ENCODE measurements at regions not wholly inside any gene's neighbourhood (a gene's known extent, or its start where the extent isn't known, plus 50 kb on each side); places are given as distances from the start of the nearest gene placed in this dataset.

GRCh38 chr5:93658044-93658443 lies 75.0 kb downstream of the NR2F1 start:
- TF ChIP-seq POLR2AphosphoS5 (IDR thresholded peaks at IDR 0.05) (no peak), POLR2A (IDR thresholded peaks at IDR 0.05) (no peak)
- TF ChIP-seq, protein P1, sequence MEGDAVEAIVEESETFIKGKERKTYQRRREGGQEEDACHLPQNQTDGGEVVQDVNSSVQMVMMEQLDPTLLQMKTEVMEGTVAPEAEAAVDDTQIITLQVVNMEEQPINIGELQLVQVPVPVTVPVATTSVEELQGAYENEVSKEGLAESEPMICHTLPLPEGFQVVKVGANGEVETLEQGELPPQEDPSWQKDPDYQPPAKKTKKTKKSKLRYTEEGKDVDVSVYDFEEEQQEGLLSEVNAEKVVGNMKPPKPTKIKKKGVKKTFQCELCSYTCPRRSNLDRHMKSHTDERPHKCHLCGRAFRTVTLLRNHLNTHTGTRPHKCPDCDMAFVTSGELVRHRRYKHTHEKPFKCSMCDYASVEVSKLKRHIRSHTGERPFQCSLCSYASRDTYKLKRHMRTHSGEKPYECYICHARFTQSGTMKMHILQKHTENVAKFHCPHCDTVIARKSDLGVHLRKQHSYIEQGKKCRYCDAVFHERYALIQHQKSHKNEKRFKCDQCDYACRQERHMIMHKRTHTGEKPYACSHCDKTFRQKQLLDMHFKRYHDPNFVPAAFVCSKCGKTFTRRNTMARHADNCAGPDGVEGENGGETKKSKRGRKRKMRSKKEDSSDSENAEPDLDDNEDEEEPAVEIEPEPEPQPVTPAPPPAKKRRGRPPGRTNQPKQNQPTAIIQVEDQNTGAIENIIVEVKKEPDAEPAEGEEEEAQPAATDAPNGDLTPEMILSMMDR (IDR thresholded peaks at IDR 0.05) = no peak
- no peaks in the 10 kb centered on the region for H3K36me3 ChIP-seq
- no peak for DNase-seq (ENCODE audit: low spot score)
- no peak overlapping the region for H3K27ac ChIP-seq
- H3K4me1 ChIP-seq (replicated peaks) = no peaks in the 10 kb centered on the region
- intact Hi-C loops (cut with DNase I) = no loop called here
- H3K4me3 ChIP-seq = no peak overlapping the region
- no peaks in the 10 kb centered on the region for H3K9me3 ChIP-seq
- H3K27me3 ChIP-seq (replicated peaks; ENCODE audit: insufficient read depth) = no peaks in the 10 kb centered on the region

DNA sequence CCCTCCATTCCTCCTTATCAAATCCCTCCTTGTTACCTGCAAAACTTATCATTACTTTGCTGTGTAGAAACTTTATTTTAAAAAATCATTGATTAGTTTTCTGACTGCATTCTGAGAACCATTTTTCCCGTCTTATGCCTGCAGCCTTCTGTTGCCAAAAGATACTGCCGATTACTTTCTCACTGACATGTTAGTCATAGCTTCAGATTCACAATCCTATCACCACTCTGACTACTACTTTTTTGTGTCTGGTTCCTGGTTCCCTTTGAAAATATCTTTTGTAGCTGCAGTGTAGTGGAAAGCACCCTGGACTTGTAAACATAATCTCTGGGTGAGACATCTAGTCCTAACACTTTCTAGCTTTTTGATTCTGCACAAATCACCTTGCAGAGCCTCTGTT lies 71.7 kb downstream of the NR2F1 start:
- no peak overlapping the region for H3K4me3 ChIP-seq
- DNase-seq (ENCODE audit: low spot score) = no peak
- no peaks in the 10 kb centered on the region for H3K4me1 ChIP-seq (replicated peaks)
- WGBS = 89% methylated on average over 2 of the region's 2 CpGs
- intact Hi-C loops (cut with DNase I) = no loop called here
- TF ChIP-seq POLR2AphosphoS5 (IDR thresholded peaks at IDR 0.05) (no peak), POLR2A (IDR thresholded peaks at IDR 0.05) (no peak)
- TF ChIP-seq, protein P1 (IDR thresholded peaks at IDR 0.05) = no peak
- no peaks in the 10 kb centered on the region for H3K36me3 ChIP-seq
- no peaks in the 10 kb centered on the region for H3K9me3 ChIP-seq
- no peak overlapping the region for H3K27ac ChIP-seq
- no peaks in the 10 kb centered on the region for H3K27me3 ChIP-seq (replicated peaks; ENCODE audit: insufficient read depth)

GRCh38 chr5:93653716-93654115 lies 70.7 kb downstream of the NR2F1 start:
- no peak overlapping the region for H3K27ac ChIP-seq
- H3K4me3 ChIP-seq = no peak overlapping the region
- no peaks in the 10 kb centered on the region for H3K27me3 ChIP-seq (replicated peaks; ENCODE audit: insufficient read depth)
- no peak for DNase-seq (ENCODE audit: low spot score)
- TF ChIP-seq POLR2A (IDR thresholded peaks at IDR 0.05) (no peak), POLR2AphosphoS5 (IDR thresholded peaks at IDR 0.05) (no peak)
- TF ChIP-seq, protein P1 (IDR thresholded peaks at IDR 0.05) = no peak
- no peaks in the 10 kb centered on the region for H3K36me3 ChIP-seq
- H3K9me3 ChIP-seq = no peaks in the 10 kb centered on the region
- 96% methylated on average over 1 of the region's 1 CpG for WGBS
- no peaks in the 10 kb centered on the region for H3K4me1 ChIP-seq (replicated peaks)
- intact Hi-C loops (cut with DNase I) = no loop called here

DNA sequence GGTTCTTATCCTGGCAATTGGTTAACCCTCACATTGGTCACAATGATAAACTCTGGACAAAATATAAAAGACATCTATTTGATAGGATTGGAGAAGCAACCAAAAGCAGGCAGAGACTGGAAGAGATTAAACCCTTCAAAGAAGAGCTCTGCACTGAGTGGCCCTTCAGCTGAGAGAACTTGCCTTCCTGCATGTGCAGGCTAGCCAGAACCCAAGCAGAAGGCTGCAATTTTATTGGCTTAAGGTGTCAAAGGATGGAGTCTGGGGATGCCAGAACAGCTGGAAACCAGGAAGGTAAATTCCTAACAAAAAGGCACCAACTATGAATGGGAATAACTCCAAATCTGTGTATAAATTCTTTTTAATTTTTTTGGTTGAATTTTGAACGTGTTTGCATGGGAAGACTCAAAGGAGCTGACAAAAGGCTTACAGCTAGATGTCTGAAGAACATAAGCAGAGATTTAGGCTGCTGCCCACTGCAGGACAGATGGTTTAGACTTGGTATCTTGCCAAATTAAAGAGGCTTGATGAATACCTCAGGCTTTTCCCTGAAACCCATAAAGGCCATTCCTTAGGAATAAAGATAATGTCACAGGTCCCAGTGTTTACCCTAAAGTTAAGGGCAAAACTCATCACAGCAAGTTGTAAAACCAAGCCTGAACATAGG lies 66.3 kb downstream of the NR2F1 start:
- H3K27ac ChIP-seq = no peak overlapping the region
- 70% methylated on average over 1 of the region's 1 CpG for WGBS
- no peaks in the 10 kb centered on the region for H3K9me3 ChIP-seq
- TF ChIP-seq POLR2AphosphoS5 (IDR thresholded peaks at IDR 0.05) = no peak
- TF ChIP-seq, protein P1 (IDR thresholded peaks at IDR 0.05) = no peak
- no peak for TF ChIP-seq POLR2A (IDR thresholded peaks at IDR 0.05)
- no peak for DNase-seq (ENCODE audit: low spot score)
- no peaks in the 10 kb centered on the region for H3K27me3 ChIP-seq (replicated peaks; ENCODE audit: insufficient read depth)
- H3K4me1 ChIP-seq (replicated peaks) = no peaks in the 10 kb centered on the region
- intact Hi-C loops (cut with DNase I) = no loop called here
- H3K36me3 ChIP-seq = no peaks in the 10 kb centered on the region
- H3K4me3 ChIP-seq = no peak overlapping the region

DNA sequence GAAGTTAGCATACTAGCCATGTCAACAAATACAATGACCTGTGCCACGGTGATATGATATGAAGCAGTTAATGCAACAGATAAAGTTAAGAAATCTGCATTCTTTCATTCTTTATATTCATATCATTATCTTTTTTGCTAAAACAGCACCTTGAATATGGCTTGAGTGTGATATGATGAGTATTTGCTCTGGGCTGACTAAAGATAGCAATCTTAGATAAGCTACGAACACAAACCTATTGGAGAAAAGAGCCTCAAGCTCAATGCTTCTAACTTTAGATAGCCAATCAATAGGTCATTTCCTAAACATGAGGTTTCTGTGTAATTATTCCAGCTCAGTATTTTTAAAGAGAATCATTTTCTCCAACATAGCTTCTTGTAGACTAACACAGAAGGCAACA lies 61.7 kb downstream of the NR2F1 start:
- no peak overlapping the region for H3K4me3 ChIP-seq
- 86% methylated on average over 2 of the region's 2 CpGs for WGBS
- H3K27me3 ChIP-seq (replicated peaks; ENCODE audit: insufficient read depth) = no peaks in the 10 kb centered on the region
- intact Hi-C loops (cut with DNase I) = no loop called here
- TF ChIP-seq POLR2AphosphoS5 (IDR thresholded peaks at IDR 0.05) (no peak), POLR2A (IDR thresholded peaks at IDR 0.05) (no peak)
- TF ChIP-seq, protein P1 (IDR thresholded peaks at IDR 0.05) = no peak
- no peak for DNase-seq (ENCODE audit: low spot score)
- H3K36me3 ChIP-seq = no peaks in the 10 kb centered on the region
- no peaks in the 10 kb centered on the region for H3K9me3 ChIP-seq
- H3K4me1 ChIP-seq (replicated peaks) = no peaks in the 10 kb centered on the region
- H3K27ac ChIP-seq = no peak overlapping the region
